Smooth muscle cell (in vitro differentiated cells): ENCODE measurements at regions not wholly inside any gene's neighbourhood (a gene's known extent, or its start where the extent isn't known, plus 50 kb on each side); places are given as distances from the start of the nearest gene placed in this dataset.
A peak's percentile ranks its signal among the peaks of the same experiment; 100 is the strongest.

Source experiments
- DNase-seq: peaks from one replicate; lab custom pipeline; 2025; ENCODE audit not compliant: unreplicated experiment; lab: John Stamatoyannopoulos, UW
- H2AFZ ChIP-seq: fragments of 200-600 bp; sonication (generic); 2 replicates; pipeline ENCODE4 v1.6.0; 2016; ENCODE audit warnings: antibody characterized with exemption, low read depth, mild to moderate bottlenecking
- H3F3A ChIP-seq: fragments of 200-600 bp; sonication (generic); 2 replicates; pipeline ENCODE4 v1.6.0; 2017; ENCODE audit warnings: antibody characterized with exemption, low read depth
- H3K27ac ChIP-seq: fragments of 200-600 bp; sonication (generic); 2 replicates; pipeline ENCODE4 v1.5.1; 2016; ENCODE audit warnings: low read depth, mild to moderate bottlenecking
- H3K27me3 ChIP-seq: fragments of 200-600 bp; sonication (generic); 2 replicates; pipeline ENCODE4 v1.6.1; 2016; ENCODE audit warnings: low read depth, mild to moderate bottlenecking
- H3K36me3 ChIP-seq: fragments of 200-600 bp; sonication (generic); 2 replicates; pipeline ENCODE4 v1.5.1; 2016; ENCODE audit warnings: low read depth
- H3K4me1 ChIP-seq: fragments of 200-600 bp; sonication (generic); 2 replicates; pipeline ENCODE4 v1.5.1; 2016; ENCODE audit warnings: low read depth
- H3K4me2 ChIP-seq: fragments of 200-600 bp; sonication (generic); 2 replicates; pipeline ENCODE4 v1.6.0; 2016; ENCODE audit warnings: mild to moderate bottlenecking
- H3K4me3 ChIP-seq: fragments of 200-600 bp; sonication (generic); 2 replicates; pipeline ENCODE4 v1.5.1; 2016; ENCODE audit warnings: mild to moderate bottlenecking
- H3K79me2 ChIP-seq: fragments of 200-600 bp; sonication (generic); 2 replicates; pipeline ENCODE4 v1.6.0; 2016; ENCODE audit warnings: low read depth, mild to moderate bottlenecking
- H3K9ac ChIP-seq: fragments of 200-600 bp; sonication (generic); 2 replicates; pipeline ENCODE4 v1.6.0; 2016; ENCODE audit warnings: low read depth
- H3K9me3 ChIP-seq: fragments of 200-600 bp; sonication (generic); replicated peaks from 2 replicates; pipeline ENCODE4 v1.5.1; 2016; ENCODE audit warnings: low read depth
- H4K20me1 ChIP-seq: fragments of 200-600 bp; sonication (generic); 2 replicates; pipeline ENCODE4 v1.6.0; 2016; ENCODE audit warnings: low read depth
- CTCF ChIP-seq: fragments of 200-600 bp; sonication (generic); IDR thresholded peaks from 2 replicates; pipeline ENCODE4 v1.5.1; 2017; ENCODE audit warnings: borderline replicate concordance, mild to moderate bottlenecking, antibody characterized with exemption; ENCODE audit not compliant: insufficient read depth, poor library complexity, severe bottlenecking
- WGBS: methylation state at CpG from one replicate; pipeline ENCODE4 v1.1.7; 2016; ENCODE audit warnings: low lambda C conversion rate; 5-methylcytosine and 5-hydroxymethylcytosine counted together

DNA sequence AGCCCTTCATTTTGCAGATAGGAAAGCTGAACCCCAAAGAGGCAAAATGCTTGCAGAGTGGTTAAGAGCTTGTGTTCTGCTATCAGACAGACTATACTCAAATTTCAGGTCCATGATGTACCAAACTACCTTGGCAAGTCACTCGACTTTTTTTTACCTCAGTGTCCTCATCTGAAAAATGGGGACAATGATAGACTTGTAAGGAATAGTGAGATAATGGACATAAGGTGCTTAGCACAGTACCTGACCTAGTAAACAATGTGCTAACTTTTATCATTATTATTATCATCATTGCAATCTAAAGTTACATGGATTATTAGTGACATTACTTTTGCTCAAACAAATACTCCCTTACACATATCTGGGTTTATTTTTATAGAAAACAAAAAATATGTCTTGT, 79.4 kb upstream of the ARID5B start:
- Histone ChIP-seq H4K20me1 (no peaks in the 10 kb centered on the region), H3F3A (no peaks in the 10 kb centered on the region), H2AFZ (no peak overlapping the region), H3K4me3 (no peak overlapping the region), H3K9me3 (no peaks in the 10 kb centered on the region), H3K4me2 (no peak overlapping the region), H3K4me1 (no peaks in the 10 kb centered on the region), H3K27ac (peak overlapping the region; percentile 39), H3K79me2 (no peaks in the 10 kb centered on the region), H3K36me3 (no peaks in the 10 kb centered on the region), H3K27me3 (no peaks in the 10 kb centered on the region), H3K9ac (no peak overlapping the region)
- TF ChIP-seq CTCF = no peak
- no peak for DNase-seq
- WGBS = 74% methylated on average over 1 of the region's 1 CpG

- H3K4me3 ChIP-seq = no peak overlapping the region
- H3K9me3 ChIP-seq = no peaks in the 10 kb centered on the region
- H3K79me2 ChIP-seq = no peaks in the 10 kb centered on the region
- no peak overlapping the region for H3K4me2 ChIP-seq
- H3K9ac ChIP-seq = no peak overlapping the region
- H3K36me3 ChIP-seq = no peaks in the 10 kb centered on the region
- no peaks in the 10 kb centered on the region for H3K4me1 ChIP-seq
- no peaks in the 10 kb centered on the region for H4K20me1 ChIP-seq
- no peak overlapping the region for H2AFZ ChIP-seq
- DNase-seq = no peak
- TF ChIP-seq CTCF = no peak
- peak overlapping the region; percentile 39 for H3K27ac ChIP-seq
- 35% methylated on average over 3 of the region's 3 CpGs for WGBS
- H3F3A ChIP-seq = no peaks in the 10 kb centered on the region
- H3K27me3 ChIP-seq = no peaks in the 10 kb centered on the region
Measured at GRCh38 chr10:61822781-61823230, 78.7 kb upstream of the ARID5B start.

GRCh38 chr10:61825001-61825400, 76.5 kb upstream of the ARID5B start:
- no peak for DNase-seq
- H3K4me1 ChIP-seq = no peaks in the 10 kb centered on the region
- H3K4me3 ChIP-seq = no peak overlapping the region
- H3F3A ChIP-seq = no peaks in the 10 kb centered on the region
- H3K27me3 ChIP-seq = no peaks in the 10 kb centered on the region
- H3K9me3 ChIP-seq = no peaks in the 10 kb centered on the region
- H3K9ac ChIP-seq = no peak overlapping the region
- H3K36me3 ChIP-seq = no peaks in the 10 kb centered on the region
- H3K79me2 ChIP-seq = no peaks in the 10 kb centered on the region
- no peaks in the 10 kb centered on the region for H4K20me1 ChIP-seq
- 71% methylated on average over 5 of the region's 5 CpGs for WGBS
- peak overlapping the region; percentile 62 for H2AFZ ChIP-seq
- no peak overlapping the region for H3K4me2 ChIP-seq
- no peak overlapping the region for H3K27ac ChIP-seq
- no peak for TF ChIP-seq CTCF

GRCh38 chr10:61825628-61826027, 75.9 kb upstream of the ARID5B start:
- no peak for TF ChIP-seq CTCF

More at GRCh38 chr10:61825628-61826027, 75.9 kb upstream of the ARID5B start:
- no peaks in the 10 kb centered on the region for H3K9me3 ChIP-seq
- H3K79me2 ChIP-seq = no peaks in the 10 kb centered on the region
- H3K4me2 ChIP-seq = no peak overlapping the region
- no peaks in the 10 kb centered on the region for H3F3A ChIP-seq
- no peaks in the 10 kb centered on the region for H3K36me3 ChIP-seq
- no peak for DNase-seq
- H2AFZ ChIP-seq = no peak overlapping the region
- no peak overlapping the region for H3K9ac ChIP-seq
- 90% methylated on average over 4 of the region's 4 CpGs for WGBS
- no peaks in the 10 kb centered on the region for H4K20me1 ChIP-seq
- H3K27me3 ChIP-seq = no peaks in the 10 kb centered on the region
- H3K27ac ChIP-seq = no peak overlapping the region
- H3K4me3 ChIP-seq = no peak overlapping the region
- H3K4me1 ChIP-seq = no peaks in the 10 kb centered on the region
